Gastroesophageal sphincter (tissue), 3 donors: ENCODE measurements at regions not wholly inside any gene's neighbourhood (a gene's known extent, or its start where the extent isn't known, plus 50 kb on each side); places are given as distances from the start of the nearest gene placed in this dataset.

Experiments used
- EP300 ChIP-seq: sonication (generic); formaldehyde crosslinking; IDR thresholded peaks from one replicate; pipeline ENCODE4 v1.6.1; 2017; ENCODE audit warnings: antibody characterized with exemption, mild to moderate bottlenecking
- POLR2A ChIP-seq, 2 donors: fragments of 450-650 bp; IDR thresholded peaks; one replicate each; pipeline ENCODE4 v1.6.1; 2017; ENCODE audit warnings: antibody characterized with exemption in 2 of 2, mild to moderate bottlenecking in 2 of 2, moderate library complexity in 1 of 2
- POLR2AphosphoS5 ChIP-seq: sonication (generic); formaldehyde crosslinking; IDR thresholded peaks from one replicate; pipeline ENCODE4 v1.6.1; 2017; ENCODE audit warnings: antibody characterized with exemption
- TF ChIP-seq, protein P1 (sequence below), 4 experiments: fragments of 200-600 bp in 2 of 4; fragments of 450-650 bp in 2 of 4; sonication (generic) in 1 of 4; IDR thresholded peaks; one replicate each; pipeline ENCODE4 v1.5.1; 2017 to 2019; ENCODE audit warnings: antibody characterized with exemption in 4 of 4, mild to moderate bottlenecking in 2 of 4, moderate library complexity in 2 of 4

DNA sequence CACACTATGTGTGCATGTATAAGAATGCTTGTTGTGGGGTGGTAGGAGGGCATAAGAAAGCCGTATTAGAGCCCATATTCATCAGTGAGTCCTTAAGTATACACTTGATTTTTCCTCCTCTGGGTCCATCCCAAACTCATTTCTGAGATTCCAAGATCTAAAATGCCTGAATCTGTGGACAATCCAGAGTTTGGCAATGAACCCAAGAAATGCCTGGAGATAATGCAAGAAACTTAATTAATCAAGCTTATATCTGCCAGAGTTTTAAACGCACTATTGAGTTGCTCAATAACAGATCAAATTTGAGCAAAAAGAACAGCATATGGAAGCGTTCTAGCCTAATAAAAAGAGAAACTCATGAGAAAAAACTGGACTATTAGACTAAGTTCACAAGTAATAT is 143.4 kb upstream of the NAV3 start:
- TF ChIP-seq, protein P1, sequence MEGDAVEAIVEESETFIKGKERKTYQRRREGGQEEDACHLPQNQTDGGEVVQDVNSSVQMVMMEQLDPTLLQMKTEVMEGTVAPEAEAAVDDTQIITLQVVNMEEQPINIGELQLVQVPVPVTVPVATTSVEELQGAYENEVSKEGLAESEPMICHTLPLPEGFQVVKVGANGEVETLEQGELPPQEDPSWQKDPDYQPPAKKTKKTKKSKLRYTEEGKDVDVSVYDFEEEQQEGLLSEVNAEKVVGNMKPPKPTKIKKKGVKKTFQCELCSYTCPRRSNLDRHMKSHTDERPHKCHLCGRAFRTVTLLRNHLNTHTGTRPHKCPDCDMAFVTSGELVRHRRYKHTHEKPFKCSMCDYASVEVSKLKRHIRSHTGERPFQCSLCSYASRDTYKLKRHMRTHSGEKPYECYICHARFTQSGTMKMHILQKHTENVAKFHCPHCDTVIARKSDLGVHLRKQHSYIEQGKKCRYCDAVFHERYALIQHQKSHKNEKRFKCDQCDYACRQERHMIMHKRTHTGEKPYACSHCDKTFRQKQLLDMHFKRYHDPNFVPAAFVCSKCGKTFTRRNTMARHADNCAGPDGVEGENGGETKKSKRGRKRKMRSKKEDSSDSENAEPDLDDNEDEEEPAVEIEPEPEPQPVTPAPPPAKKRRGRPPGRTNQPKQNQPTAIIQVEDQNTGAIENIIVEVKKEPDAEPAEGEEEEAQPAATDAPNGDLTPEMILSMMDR (IDR thresholded peaks at IDR 0.05): no peak
- no peak for TF ChIP-seq POLR2A (IDR thresholded peaks at IDR 0.05)
- no peak for TF ChIP-seq EP300
- no peak for TF ChIP-seq POLR2AphosphoS5
